ENCODE measurements at regions not wholly inside any gene's neighbourhood (a gene's known extent, or its start where the extent isn't known, plus 50 kb on each side); places are given as distances from the start of the nearest gene placed in this dataset.

DNA sequence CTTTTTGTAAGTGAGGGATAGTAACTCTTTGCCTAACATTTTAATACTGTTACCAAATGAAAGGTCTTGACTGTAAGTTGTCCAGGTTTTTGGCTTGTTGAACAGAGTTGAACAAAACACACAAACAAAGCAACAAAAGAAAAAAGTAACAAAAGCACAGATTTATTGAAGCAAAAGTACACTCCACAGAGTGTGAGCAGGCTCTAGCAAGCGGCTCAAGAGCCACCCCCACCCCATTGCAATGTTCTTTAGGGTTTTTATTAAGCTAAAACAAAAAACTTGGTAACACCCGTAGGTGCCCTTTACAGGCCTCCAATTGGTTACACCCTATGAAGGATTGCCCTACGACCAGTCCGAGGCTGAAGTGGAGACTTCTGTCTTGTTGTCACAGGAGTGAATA is 197.4 kb upstream of the MAP3K1 start:
- no peak for DNase-seq

DNA sequence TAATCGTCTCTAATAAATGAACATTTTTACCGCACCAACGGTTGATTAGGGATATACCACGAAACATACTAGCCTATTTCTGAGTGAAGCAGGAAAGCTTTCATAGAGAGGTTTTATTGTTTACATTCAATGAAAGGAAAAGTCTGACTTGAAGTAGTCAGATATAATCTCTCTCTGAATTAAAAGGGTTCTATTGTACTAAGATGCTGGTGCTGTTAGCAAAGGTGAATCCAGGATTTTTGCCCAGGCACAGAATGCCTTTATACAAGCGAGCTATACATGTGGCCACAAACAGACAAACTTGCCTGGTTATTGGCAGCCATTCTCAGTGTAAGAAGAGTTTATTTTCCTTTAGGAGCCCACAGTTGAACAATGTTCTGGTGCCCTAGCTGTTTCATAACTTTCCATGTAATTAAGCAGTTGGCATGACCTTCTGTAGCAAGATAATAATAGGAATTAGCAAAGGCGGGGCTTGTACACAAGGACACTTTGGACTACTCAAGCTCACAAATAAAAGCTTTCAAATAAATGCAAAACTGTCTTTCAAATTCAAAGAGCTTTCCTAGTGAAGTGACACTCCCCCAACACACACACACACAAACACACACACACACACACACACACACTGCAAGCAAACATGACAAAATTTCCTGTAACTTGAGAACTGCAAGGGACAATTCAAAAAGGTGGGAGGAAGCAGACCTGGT is 198.7 kb upstream of the MAP3K1 start:
- no peak for DNase-seq

DNA sequence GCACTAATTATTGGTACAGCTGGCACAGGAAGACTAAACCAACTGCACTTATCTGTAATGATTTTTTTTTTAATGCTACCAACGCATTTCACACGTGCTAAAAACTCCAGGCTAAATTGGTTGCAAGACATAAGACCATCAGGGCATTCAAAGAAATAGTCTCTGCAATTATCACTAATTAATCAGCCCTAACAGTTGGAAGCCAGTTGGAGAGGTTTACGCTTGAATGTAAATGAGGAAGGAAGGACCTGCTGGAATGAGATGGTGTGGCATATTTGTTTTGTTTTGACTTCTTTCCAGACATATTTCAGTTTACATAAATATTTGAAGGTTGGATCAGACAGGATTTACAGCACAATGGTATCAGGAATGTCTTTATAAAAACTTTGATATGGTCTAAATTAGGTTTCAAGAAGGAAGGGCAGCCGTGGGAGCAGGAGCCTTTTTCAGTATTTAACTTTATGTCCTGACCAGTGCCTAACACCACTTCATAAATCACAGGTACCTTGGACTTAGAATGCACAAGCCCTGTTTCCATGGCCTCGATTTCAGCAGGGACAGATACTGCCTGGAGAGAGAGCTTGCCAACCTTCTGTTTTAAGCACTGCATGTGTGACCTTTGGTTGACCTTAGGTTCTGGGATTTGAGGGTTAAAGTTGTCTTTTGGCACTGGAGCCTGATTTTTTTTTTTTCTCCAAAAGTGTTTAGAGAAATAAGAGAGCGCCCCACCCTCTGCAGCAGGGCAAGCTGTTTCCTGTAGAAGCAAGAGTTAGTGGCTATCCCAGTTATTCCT is 199.8 kb upstream of the MAP3K1 start:
- DNase-seq, result no peak

DNA sequence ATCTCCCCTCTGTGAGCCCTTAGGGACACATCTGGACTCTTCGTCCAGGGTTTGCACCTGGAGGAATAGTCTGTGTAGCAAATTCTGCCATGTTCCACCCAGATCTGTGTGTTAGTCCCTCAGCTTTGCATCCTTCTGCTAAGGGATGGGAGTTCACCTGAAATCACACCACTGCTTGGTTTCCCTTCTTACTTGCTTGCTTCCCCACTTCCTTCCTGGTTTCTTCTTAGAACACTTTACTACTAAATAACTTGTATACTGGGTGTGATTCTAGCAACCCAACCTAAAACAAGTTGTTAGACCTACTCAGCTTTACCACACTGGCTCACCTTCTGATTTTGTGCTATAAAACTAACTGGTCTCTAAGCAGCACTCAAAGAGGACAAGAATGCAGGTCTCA is 202.6 kb upstream of the MAP3K1 start:
- no peak for DNase-seq

DNA sequence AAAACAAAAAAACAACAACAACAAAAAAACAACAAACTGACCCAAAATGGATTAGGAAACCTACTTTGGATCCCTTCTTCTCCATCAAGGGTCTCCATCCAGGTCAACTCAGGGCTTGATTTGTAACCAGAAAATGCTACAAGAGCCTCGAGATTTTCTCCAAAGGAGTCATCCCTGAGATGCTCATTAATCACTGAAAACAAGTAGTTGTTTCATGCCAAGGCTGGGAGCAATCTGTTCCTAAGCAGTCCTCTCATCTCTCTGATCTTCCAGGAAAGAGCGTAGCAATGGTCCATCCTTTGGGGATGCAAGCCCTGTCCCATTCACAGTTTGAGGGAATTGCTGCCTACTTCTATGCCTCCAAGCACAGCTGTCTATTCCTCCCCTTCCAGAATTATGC is 203.0 kb upstream of the MAP3K1 start:
- no peak for DNase-seq

DNA sequence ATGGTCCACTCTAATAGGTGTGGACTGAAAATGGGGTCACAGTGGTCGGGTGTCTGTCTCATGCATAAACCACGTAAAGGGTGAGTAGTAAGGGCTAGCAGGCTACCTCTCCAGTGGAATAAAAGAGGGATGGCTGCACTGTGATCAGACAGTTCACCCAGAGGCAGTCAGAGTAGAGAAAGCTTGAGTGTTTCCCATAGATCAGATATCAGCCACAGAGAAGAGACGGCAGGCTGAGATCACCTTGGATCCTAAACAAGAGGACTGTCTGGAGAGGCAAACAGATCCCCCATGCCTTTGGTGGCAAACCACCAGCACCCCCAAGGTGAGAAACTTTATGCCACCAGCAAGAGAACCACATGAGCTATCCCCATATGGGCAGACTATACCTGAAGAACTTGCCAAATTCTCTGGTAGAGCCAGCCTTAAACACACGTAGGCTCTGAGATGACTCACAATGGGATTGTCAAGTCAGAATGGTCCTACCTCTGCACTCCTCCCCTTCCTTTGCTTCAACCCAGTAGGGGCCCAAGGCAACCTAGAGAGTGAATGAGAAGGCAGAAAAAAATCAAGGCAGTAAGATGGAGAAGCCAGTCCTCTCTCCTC is 205.2 kb upstream of the MAP3K1 start:
- no peak for DNase-seq

DNA sequence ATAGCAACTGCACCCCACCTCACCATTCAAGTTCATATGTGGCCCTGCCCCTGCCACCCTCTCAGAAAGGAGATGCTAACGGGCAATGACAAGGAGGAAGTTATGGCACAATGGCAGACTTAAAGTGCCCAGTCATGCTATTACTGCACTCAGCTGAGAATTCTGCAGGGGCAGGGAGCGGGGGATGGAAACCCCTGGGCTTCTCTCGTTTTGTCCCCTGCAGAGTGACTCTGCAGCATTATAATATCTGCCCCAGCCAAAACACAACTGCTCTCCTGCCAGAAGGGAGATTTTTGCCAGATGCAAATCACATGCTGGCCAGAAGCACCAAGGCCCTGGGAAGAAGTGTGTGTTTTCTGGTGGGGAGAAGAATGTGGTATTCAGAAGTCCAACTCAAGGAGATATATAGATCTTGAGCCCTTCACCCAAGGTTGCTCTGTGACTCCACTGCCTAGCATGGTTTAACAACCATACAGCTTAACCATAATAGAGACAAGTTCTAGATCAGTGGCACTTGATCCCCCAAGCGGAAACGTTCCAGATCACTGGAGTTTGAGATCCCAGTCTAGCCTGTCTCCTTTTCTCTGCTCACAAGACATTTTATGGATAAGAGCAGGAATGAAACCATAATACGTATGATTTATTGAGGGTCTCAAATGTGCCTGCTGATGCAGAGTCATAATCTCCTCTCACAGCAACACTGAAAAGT is 207.0 kb upstream of the MAP3K1 start:
- DNase-seq, result no peak

DNA sequence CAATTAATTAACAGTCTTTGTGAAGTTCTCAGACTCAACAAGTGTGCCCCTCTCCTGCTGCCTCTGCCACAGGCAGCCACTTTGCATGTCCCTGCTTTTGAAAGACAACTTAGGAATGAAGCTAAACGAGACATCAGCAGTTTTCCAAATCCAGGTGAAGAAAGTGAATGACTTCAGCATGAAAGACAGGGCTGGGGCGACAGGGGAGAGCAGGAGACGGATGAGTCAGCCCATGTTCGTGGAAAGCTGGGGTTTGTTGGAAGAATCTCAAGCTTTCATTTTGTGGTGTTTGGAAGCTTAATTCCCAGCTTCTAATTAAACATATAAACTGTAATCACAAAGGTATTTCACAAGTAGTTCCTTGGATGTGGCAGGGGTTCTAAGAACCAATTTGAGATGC is 207.8 kb upstream of the MAP3K1 start:
- no peak for DNase-seq

DNA sequence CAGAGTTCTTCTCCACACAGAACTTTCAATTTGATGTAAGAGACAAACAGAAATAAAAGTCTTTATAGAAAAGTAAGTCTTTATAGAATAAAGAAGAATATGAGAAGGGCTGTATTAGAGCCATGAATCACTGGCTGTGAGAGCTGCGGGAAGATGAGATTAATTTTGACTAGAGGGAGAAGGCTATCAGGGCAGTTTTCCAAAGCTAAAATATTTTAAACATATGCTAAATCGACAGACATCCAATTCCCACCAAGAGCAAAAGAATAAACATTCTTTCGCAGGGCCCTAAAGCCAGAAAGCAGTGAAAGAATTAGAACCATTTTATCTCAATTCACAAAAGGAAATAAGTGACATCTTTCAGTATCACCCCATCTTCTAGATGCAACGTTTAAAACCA is 208.3 kb upstream of the MAP3K1 start:
- DNase-seq, result no peak

DNA sequence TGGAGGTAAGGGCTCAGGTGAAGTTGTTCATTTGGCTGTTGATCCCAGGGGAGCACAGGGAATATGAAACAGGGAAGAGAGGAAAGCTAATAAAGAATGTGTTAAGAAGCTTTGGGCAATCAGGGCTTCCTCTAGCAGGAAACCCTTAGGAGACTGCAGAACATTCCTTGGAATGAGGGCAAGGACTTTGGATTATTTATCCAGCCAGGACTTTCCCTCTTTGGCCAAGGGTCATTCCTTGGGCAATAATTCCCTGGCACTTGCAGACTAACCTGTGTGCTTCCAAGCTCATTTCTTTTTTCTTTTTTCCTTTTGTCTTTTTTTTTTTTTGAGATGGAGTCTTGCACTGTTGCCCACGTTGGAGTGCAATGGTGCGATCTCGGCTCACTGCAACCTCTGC is 209.2 kb upstream of the MAP3K1 start:
- DNase-seq, result no peak

DNA sequence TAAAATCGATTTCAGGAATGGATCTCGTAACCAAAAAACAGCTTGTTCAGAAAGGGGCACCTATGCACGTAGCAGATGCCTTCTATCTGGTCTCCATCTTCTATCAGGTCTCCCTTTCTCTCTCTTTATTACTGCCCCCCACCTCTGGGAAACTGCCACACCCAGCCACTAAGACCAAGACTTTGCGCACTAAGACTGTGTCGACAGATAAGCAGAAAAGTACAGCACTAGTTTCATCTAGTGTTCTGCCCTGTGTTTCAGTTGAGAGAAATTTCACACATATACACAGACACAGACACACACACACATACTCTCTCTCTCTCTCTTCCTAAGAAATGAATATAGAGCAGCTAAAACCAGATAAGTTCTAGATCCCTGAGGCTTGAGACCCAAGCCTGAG is 210.1 kb upstream of the MAP3K1 start:
- DNase-seq, result no peak

DNA sequence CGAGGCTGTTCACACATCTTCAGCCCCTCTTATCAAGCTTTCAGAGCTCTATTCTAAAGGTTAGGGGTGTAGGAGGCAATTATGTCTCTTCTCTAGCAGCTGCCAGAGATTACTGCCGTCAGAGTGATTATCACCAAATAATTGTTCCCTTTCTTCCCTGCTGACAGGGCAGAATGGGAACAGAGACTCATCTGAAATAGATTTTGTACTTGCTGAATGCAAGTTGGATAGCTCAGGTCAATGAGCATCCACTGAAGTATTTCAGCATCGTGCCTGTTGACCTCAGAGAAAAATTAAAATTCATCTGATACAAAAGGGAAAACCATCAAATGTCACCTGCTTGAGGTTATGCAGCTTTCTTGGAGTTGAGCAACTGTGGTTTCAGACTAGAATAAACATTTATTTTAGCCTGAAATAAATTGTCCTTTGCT is 213.7 kb upstream of the MAP3K1 start:
- no peak for DNase-seq

DNA sequence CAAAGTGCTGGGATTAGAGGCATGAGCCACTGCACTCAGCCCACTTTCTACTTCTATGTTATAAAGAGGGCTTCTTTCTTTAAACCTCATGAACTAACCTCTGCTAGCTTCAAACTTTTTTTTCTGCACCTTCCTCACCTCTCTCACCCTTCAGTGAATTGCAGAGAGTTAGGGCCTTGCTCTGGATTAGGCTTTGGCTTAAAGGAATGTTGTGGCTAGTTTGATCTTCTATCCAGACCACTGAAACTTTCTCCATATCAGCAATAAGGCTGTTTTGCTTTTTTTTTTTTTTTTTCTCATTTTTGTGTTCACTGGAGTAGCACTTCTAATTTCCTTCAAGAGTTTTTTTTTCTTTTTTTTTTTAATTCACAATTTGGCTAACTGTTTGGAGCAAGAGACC is 216.4 kb upstream of the MAP3K1 start:
- DNase-seq, result no peak

DNA sequence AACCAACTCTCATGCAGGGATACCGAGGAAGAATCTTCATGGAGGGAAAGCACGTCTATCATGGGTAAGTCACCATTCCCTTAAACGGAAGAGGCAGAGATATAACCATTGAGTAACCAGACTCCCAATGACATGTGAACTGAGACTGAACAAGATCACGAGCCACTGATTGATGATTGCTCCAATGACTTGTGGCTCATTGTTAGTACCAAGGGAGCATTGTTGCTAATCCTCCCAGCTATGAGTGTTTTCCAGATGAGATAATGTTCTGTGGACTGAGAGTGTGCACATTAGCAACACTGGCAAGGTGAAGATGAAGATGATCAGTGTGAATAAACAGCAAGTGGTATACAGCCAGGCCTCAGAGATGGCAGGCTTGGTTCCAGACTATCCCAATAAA is 219.2 kb upstream of the MAP3K1 start:
- no peak for DNase-seq

DNA sequence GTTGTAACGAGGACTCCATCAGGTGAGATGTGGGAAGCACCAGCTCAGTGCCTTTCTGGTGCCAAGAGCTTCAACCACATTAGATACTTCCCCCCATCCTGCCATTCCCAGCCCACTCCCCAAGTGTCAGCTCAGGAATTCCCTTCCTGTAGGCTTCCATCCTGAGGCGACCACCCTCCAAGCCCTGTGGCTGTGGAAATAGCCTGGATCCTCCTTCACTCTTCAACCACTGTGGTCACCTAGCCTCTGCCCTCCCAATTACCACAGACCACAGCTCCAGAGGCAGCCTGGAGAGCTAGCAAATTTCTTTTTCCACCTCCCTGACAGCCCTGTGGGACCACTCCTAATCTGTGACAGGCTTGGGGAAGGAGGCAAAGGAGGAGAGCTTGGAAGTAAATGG is 219.8 kb upstream of the MAP3K1 start:
- no peak for DNase-seq

DNA sequence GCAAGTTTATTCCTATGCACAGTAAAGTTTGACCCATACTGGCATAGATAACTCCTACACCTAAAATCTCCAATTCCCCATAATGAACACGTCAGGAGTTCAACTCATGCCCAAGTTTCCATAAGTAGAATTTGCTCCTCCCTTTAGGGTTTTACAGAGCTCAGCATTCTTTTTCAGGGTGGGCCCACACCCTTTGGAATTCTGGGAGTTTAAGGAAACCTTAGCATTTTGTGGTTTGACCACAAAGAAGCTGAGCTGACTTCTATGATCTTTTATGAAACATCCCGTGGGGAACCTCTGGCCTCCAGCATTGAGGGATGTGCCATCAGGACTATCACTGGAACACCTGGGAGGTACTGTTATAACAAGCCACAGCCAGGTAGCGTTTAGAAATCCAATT is 220.6 kb upstream of the MAP3K1 start:
- no peak for DNase-seq

DNA sequence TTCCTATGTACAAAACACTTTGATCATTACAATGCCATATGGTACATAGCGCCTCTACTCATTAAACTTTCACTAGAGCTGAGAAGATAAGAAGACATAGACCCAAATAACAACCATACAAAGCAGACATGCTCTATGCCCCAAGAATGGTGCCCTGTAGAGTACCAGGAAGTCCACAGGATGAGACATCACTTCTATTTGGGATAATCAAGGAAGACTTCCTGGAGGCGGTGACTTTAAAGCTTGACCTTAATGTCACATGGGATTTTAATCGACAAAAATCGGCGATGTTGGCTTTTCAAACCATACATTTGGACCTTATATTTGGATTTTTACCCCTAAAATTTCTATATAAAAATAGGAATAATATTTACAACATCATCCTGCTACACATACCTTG is 224.3 kb upstream of the MAP3K1 start:
- DNase-seq, result no peak

DNA sequence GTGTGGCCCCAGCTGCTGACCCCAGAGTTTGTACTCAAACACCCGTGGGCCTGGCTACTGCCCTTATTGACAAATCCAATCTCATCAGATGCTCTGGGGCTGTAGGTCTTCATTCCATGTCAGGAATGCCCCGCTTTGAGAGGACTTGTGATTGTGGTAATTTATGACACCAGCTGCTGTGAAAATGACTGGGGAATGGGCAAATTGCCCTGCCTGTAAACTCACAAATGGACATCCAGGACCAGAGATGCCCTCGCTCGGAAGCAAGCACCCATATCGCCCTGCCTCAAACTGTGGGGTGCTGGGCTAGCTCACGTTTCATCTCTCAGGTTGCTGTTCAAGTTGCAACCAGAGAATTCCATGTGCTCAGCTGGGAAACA is 225.9 kb upstream of the MAP3K1 start:
- DNase-seq, result no peak

DNA sequence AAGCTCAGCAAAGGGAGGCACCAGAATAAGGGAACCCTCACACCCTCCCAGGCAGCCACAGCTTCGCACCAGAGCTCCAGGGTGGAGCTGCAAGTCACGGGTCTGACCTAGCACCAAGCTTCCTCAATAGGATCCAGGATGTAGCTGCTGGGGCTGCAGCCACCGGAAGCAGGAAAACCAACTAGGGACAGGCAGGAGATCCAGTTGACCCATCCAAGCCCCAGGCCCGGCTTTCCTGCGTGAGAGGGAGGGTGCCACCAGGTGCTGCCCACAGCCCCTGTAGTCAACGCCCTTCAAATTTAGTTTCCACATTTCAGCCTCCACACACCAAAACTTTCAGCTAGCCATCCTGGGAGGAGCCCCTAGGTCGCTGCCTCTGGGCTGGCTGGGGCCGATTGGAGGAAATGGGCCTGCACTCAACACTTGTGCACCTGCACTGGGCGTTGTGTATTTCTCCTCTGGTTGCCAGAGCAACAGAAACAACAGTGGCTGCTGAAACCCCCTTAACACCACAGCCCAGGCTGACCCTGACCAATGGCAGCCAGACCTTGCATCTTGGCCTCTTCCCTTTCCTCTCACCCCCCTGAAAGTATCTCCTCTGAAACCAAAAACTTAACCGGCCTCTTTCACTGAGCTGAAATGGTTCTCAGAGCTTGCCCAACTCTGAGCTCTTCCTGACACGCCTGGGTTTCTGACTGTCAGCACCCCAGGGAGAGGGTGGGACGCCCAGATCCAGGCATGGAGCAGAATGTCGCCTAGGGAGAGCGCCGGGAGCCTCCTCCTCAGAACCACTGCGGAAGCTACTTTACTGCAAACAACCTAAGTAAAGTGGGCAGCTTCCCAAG is 226.5 kb upstream of the MAP3K1 start:
- DNase-seq, result no peak

DNA sequence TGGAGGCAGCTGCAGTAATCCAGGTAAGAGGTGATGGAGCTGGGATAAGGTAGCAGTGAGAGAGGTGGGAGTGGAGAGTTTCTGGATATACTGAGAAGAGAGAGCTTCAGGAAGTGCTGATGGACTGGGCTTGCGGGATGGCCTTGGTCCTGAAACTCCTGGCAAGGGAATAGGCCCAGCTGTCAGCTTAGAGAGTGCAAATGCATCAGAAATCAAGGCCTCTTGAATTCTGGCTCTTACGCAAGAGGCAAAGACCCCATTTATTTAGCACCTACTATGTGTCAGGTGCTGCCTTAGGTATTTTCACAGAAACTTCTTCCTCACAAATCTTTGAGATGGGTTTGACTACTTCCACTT is 227.2 kb upstream of the MAP3K1 start:
- DNase-seq, result no peak

DNA sequence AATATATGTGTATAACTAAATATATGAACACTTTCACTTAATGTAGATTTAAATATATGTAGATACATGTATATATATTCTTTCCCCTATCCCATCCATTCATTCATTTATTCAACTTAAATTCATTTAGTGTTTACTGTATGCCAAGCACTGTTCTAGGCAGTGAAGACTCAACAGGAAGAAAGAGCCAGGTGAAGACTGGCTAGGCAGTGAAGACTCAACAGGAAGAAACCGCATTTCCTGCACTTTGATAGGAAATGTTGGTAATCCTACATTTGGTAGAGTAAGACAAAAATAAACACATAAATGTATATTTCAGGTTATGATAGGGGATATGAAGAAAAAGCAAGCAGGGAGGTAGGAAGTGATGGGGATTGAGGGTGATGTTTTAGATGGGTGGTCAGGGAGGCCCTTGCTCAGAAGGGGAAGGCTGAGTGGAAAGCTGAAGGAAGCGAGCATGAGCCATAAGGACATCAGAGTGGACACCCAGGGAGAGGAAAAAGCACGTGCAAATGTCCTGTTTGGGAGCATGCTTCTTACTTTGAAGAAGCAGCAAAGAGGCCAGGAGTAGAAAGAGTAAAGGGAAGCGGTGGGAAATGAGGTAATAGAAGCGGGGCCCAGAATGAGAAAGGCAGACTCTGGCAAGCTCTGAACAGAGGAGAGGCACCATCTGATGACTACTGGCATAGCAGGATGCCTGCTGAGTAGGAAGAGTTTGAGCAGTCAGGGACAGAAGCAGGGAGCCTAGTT is 227.8 kb upstream of the MAP3K1 start:
- DNase-seq, result no peak

All from 8988T (cell line).